A673 (cell line): ENCODE measurements at regions not wholly inside any gene's neighbourhood (a gene's known extent, or its start where the extent isn't known, plus 50 kb on each side); places are given as distances from the start of the nearest gene placed in this dataset.

ENCODE experiments used
- BruUV-seq: library from RNA; stranded (reverse); fragments of 400-500 nt; replicated peaks from 2 replicates; lab custom pipeline; 2021; lab: Mats Ljungman, UMichigan
- CTCF ChIA-PET: fragments of 300-600 bp; sonication (Branson Sonifier 250); formaldehyde crosslinking; loops from one replicate; lab custom pipeline; 2022; ENCODE audit warnings: antibody characterized with exemption; lab: Charles Lee
- POLR2A ChIA-PET: fragments of 300-600 bp; sonication (Branson Sonifier 250); formaldehyde crosslinking; loops from one replicate; lab custom pipeline; 2022; ENCODE audit warnings: antibody characterized with exemption; ENCODE audit not compliant: low non-redundant PET; lab: Charles Lee
- DNase-seq: peaks from one replicate; pipeline ENCODE4 v3.0.0-alpha.2; 2015; ENCODE audit warnings: low spot score
- H3K27ac ChIP-seq: fragments of 200-600 bp; sonication (generic); 2 replicates; pipeline ENCODE4 v1.5.1; 2016; ENCODE audit warnings: mixed run types, low read depth, mild to moderate bottlenecking, mixed read lengths, antibody characterized with exemption, low read length; ENCODE audit not compliant: poor library complexity, severe bottlenecking
- H3K27me3 ChIP-seq: fragments of 200-600 bp; sonication (generic); replicated peaks from 2 replicates; pipeline ENCODE4 v1.6.1; 2017; ENCODE audit warnings: mixed run types, low read depth, mild to moderate bottlenecking, mixed read lengths, antibody characterized with exemption, low read length; ENCODE audit not compliant: insufficient read depth, poor library complexity
- H3K36me3 ChIP-seq: fragments of 200-600 bp; sonication (generic); 2 replicates; pipeline ENCODE4 v1.6.1; 2016; ENCODE audit warnings: mixed run types, mild to moderate bottlenecking, mixed read lengths, antibody characterized with exemption, low read length; ENCODE audit not compliant: insufficient read depth, poor library complexity, severe bottlenecking
- H3K4me1 ChIP-seq: fragments of 200-600 bp; sonication (generic); 2 replicates; pipeline ENCODE4 v1.6.1; 2017; ENCODE audit warnings: mixed run types, mild to moderate bottlenecking, mixed read lengths, antibody characterized with exemption, low read length; ENCODE audit not compliant: insufficient read depth, poor library complexity, severe bottlenecking
- H3K4me3 ChIP-seq: fragments of 200-600 bp; sonication (generic); 2 replicates; pipeline ENCODE4 v1.5.1; 2016; ENCODE audit warnings: low read depth, mixed run types, mild to moderate bottlenecking, mixed read lengths, low read length; ENCODE audit not compliant: poor library complexity, severe bottlenecking
- H3K9me3 ChIP-seq: fragments of 200-600 bp; sonication (generic); 2 replicates; pipeline ENCODE4 v1.6.1; 2016; ENCODE audit warnings: mixed run types, low read depth, mild to moderate bottlenecking, mixed read lengths, antibody characterized with exemption, low read length; ENCODE audit not compliant: poor library complexity, severe bottlenecking
- CTCF ChIP-seq: fragments of 300-800, 200-600 bp; sonication (generic); conservative IDR thresholded peaks from 2 replicates; pipeline ENCODE4 v1.5.1; 2017; ENCODE audit warnings: low read depth, mild to moderate bottlenecking, antibody characterized with exemption, low read length, moderate library complexity, mixed read lengths
- EZH2 ChIP-seq: fragments of 200-600 bp; sonication (generic); IDR thresholded peaks from 2 replicates; pipeline ENCODE4 v1.6.1; 2017; ENCODE audit warnings: borderline replicate concordance, low read depth, mild to moderate bottlenecking, mixed read lengths, antibody characterized with exemption, low read length; ENCODE audit not compliant: poor library complexity, severe bottlenecking
- intact Hi-C: fragments of 100-400 bp; cut with micrococcal nuclease; formaldehyde crosslinking; loops from one replicate; pipeline ENCODE4 v1.10.0; 2022; ENCODE audit not compliant: unreplicated experiment

DNA sequence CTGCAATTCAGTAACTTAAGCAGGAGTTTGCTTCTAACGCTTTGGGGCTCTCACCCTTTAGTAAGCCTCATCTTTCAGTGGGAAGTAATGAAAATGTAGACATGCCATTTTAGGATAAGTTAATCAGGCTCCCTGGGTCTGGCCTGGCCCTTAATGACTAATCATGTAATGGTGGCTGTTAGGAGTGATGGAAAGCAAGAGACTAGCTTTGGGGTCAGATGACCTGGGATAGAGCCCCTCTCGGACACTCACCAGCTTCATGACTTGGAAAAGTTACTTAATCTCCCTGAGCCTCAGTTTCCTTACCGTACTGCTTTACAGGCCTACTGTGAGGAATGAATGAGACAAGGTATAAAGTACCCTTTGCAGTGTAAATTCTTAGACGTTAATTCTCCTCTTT lies 194.4 kb downstream of the LPIN1 start:
- no peaks in the 10 kb centered on the region for H3K4me1 ChIP-seq
- no TSS peak for BruUV-seq
- no peak overlapping the region for H3K4me3 ChIP-seq
- CTCF ChIA-PET: no interaction called here
- no peak overlapping the region for H3K27ac ChIP-seq
- no peaks in the 10 kb centered on the region for H3K27me3 ChIP-seq
- no peak for DNase-seq
- intact Hi-C loops: no loop called here
- POLR2A ChIA-PET: no interaction called here
- no peaks in the 10 kb centered on the region for H3K9me3 ChIP-seq
- TF ChIP-seq EZH2 (no peak), CTCF (no peak)
- no peaks in the 10 kb centered on the region for H3K36me3 ChIP-seq

DNA sequence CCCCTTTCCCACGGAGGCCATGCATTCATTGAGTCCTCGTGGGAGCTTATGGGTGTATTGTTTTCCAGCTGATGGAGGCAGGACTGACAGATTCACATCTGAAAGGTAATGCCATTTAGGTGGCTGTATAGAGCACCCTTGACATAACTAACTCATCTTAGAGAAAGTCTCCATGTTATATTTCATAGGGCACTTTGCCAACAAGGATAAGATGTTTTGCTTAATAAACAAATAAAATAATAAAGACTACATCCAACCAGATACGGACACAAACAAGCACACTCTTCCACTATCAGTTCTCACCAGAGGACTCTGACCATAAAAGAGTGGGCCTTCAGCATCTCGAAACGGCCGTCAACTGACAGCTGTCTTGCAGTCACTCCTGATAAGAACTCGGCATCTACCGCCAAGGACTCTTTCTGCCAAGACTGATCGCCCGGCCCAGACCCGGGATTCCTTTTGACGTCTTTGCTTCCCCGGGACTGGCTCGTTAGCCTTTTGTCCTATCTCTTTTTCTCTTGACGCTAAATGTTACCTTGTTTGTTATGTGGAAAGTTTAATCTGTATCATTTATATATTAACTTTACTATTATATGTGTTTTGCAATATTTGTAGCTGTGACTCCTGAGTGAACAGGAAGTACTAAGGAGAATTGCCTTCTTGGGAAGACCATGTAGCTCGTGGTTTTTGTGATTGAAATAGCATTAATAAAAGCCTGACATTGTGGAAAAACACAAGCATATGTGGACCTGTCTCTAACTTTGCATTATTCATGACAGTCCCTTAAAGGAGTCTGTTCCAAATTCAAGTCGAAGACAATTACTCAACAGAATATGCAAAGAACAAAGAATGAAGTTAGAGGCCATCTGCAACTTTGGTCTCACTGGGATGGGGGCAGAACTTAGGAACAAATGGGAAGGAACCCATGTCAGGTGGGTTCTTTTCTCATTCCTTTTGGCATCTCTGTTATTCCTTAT lies 195.1 kb downstream of the LPIN1 start:
- intact Hi-C loops: no loop called here
- Histone ChIP-seq H3K4me3 (no peak overlapping the region), H3K9me3 (no peaks in the 10 kb centered on the region), H3K27me3 (no peaks in the 10 kb centered on the region), H3K4me1 (no peaks in the 10 kb centered on the region), H3K36me3 (no peaks in the 10 kb centered on the region), H3K27ac (no peak overlapping the region)
- BruUV-seq: no TSS peak
- no peak for DNase-seq
- TF ChIP-seq EZH2 (no peak), CTCF (no peak)
- CTCF ChIA-PET: no interaction called here
- POLR2A ChIA-PET: no interaction called here

DNA sequence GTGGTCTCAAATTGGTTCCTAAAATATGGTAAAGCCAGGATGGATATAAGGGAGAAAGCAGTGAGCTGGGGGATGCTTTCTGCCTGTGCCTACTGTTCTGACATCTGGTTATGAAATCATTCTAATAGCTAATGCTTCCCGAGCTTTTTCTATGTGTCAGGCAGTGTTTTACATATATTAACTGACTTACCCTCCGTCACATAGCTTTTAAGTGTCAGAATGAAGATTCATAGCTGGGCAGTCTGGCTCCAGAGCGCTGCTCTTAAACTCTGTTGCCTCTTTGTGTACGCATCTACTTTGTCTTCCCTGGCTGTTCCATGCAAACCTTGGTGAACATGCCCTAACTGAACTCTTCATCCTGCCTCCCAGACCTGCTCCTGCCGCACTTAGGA lies 195.7 kb downstream of the LPIN1 start:
- no peak for DNase-seq
- intact Hi-C loops: no loop called here
- TF ChIP-seq EZH2 (no peak), CTCF (no peak)
- POLR2A ChIA-PET: interaction anchor here (0.5 kb wide), 1 partner anchor 79 kb away, joined by 20 read pairs; no protein-coding TSS in a partner anchor
- H3K4me3 ChIP-seq: no peak overlapping the region
- CTCF ChIA-PET: no interaction called here
- no TSS peak for BruUV-seq
- H3K9me3 ChIP-seq: no peaks in the 10 kb centered on the region
- no peaks in the 10 kb centered on the region for H3K27me3 ChIP-seq
- H3K4me1 ChIP-seq: no peaks in the 10 kb centered on the region
- no peak overlapping the region for H3K27ac ChIP-seq
- H3K36me3 ChIP-seq: no peaks in the 10 kb centered on the region
